GM18907 (cell line): ENCODE measurements at regions not wholly inside any gene's neighbourhood (a gene's known extent, or its start where the extent isn't known, plus 50 kb on each side); places are given as distances from the start of the nearest gene placed in this dataset.

Experiments
- ATAC-seq: cut with Tn5 transposase; IDR thresholded peaks from one replicate; pipeline ENCODE4 v1.9.1; 2021; ENCODE audit warnings: mild to moderate bottlenecking, moderate library complexity; ENCODE audit not compliant: unreplicated experiment

DNA sequence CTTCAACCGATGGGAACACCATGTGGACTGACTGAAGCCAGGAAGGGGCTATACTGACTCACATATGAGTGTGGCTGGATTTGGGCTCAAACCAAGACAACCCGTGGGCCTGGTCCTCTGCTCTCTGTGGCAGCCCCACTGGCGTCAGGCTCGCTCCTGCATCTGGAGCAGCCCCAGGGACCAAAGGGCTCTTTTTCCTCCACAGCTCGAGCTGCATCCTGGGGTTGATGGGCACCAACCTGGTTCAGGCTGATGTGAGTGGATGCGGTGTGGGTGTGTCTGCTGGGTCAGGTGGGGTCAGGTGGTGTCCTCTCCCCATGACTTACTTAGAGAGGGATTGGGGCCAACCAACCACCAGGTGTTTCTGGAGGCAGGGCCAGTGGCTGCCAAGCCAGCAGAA, 303.0 kb upstream of the AJAP1 start:
- no peak for ATAC-seq

DNA sequence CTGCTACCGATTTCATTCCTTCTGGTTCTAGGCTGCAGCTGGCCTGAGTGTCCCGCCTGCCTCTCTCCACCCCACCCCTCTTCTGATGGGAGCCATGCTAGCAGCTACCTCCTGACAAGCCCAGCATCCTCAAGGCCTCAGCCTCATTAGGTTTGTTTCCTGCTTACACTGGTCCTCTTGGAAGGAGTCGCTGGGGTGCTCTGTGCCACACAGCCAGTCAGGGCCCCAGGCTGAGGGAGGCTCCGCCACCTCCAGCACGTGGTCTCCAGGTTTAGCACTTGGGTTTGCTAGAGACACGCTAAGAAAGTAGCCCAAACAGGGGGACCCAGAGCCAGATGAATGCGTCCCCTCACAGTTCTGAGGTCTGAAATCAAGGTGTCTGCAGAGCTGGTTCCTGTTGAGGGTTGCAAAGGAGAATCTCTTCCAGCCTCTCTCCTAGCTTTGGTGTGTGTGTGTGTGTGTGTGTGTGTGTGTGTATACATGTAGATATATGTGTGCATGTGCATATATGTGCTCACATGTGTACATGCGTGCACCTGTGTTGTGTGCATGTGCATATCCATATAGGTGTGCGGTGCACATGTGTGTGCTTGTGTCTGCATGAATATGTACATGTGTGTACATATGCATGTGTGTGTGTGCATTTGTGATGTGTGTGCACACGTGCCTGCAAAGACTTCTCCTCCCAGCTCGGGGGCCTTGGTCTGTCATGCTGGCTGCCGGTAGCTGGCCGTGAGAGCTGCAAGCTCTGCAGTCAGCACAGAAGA, 301.1 kb upstream of the AJAP1 start:
- no peak for ATAC-seq

DNA sequence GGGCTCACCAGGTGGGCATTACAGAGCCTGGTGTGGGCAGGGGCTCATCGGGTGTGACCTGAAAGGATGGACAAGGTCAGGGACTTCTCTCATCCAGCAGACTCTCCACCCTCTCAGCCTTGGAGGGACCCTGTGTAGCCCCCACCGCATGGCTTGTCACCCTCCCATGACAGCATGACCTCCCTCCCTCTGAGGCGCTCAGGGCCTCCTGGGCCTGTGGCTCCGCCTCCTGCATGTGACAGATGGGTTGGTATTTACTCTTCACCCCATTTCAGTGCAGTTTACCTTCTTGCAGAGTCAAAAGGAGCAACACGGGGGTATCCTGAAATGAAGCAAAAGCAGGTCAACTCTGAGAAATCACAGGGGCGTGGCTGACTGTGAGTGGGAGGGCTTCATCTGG, 298.6 kb upstream of the AJAP1 start:
- ATAC-seq: no peak

DNA sequence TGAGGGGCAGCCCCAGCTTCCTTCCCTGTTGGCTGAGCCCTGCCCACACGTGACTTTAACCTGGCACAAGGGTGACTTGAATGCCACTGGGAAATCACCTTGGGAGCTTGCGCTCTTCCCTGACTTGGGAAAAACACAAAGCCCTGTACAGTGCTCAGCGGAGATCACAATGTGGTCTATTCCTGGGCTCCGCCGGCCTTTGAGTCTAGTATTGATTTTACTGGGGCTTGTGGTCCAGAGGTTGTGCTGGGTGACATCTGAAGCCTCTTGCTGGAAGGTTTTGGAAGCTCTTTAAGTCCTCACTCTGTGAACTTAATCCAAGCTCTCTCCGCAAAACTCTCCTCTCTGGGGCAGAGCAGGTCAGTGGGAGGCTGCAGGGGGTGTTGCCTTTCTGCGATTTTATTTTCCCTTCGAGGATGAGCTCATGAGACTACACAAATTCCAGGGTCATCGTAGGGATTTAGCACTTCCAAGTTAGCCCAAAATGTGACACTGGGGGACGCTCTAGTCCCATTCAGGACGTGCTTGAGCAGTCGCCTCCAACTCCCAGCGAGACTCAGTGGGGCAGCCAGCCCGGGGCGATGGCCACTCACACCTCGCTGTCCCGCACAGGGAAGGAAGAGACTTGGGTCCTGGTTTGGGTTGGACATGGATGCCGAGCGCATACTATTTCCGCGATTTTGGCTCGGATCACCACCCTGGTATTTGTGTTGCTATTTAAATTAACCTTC, 291.9 kb upstream of the AJAP1 start:
- no peak for ATAC-seq

DNA sequence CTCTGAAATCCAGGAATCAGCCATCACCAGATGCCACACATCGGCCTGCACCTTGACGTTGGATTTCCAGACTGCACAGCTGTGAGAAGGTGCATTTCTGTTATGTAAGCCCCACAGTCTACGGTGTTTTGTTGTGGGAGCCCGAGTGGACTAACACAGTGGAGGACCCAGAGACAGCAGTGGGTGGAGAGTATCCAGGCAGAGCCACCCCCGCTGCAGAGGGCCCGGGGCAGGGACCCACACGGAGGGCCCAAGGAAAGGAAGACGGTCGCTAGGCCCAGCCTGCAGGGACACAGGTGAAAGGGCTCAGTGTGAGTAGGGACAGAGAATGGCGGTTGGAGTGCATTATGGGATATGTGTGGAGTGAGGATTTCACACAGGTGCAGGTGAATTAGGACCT, 288.3 kb upstream of the AJAP1 start:
- ATAC-seq: no peak

DNA sequence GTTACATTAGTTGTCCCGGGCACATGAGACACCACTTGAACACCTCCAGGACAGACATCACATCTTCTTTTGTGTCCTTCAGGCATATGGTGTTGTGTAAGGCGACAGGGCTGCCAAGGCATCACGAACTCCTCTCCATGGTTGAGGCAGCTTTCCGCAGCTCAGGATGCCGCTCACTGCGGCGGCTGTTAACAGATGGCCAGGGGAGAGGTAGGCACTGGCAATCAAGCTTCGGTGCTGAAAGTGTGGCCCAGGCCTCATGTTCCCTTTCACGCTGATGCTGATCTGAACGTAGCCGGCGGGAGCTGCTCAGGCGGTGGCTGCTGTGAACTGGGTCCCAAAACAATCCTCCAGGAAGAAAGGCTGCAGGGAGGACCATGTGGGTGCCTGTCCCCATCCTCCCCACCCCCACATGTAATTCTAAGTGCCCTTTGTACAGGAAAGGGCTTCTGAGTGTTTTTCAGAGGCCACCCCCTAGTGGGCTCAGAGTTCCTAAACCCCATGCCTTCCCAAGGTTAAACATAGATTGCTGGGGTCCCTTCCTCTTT, 287.1 kb upstream of the AJAP1 start:
- no peak for ATAC-seq

DNA sequence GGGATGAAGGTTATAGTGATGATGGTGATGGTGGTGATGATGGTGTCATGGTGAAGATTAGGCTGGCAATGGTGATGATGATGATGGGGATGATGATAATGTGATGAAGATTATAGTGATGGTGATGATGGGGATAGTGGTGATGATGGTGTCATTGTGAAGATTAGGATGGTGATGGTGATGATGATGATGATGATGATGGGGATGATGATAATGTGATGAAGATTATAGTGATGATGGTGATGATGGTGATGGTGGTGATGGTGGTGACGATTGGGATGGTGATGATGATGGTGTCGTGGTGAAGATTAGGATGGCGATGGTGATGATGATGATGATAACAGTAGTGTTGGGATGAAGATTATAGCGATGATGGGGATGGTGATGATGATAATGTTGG, 285.1 kb upstream of the AJAP1 start:
- no peak for ATAC-seq

DNA sequence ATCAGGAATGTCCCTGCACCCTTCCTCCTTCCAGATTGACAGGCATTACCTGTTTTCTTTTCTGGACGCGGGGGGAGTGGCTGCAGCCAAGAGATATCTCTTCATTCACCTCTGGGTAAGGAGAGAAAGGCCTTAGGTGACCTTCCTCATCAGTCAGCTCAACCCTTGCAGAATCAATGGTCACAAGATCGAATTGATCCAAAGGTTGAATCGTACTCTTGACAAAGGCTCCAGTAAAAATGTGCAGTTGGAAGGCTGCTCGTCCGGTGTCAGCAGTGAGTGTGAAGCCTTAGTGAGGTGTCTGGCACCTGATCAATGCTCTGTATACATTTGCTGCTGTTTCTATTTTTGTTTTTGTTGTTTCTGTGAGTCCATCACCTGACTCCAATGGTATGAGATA, 282.6 kb upstream of the AJAP1 start:
- no peak for ATAC-seq

DNA sequence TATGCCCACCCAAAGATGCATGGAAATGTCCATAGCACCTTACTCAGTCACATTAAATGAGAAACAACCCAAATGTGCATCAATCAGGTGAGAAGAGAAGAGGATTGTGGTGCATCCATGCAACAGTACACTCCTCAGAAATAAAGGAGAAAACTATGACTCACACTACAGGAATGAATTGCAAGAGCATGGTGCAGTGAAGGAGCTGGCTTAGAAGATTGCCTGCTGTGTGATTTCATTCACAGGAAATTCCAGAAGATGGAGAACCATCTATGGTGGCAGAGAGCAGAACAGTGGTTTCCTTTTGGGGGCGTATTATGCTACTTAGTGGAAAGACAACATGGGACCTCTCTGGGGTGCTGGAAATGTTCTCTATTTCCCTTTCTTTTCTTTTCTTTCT, 278.6 kb upstream of the AJAP1 start:
- ATAC-seq: no peak

DNA sequence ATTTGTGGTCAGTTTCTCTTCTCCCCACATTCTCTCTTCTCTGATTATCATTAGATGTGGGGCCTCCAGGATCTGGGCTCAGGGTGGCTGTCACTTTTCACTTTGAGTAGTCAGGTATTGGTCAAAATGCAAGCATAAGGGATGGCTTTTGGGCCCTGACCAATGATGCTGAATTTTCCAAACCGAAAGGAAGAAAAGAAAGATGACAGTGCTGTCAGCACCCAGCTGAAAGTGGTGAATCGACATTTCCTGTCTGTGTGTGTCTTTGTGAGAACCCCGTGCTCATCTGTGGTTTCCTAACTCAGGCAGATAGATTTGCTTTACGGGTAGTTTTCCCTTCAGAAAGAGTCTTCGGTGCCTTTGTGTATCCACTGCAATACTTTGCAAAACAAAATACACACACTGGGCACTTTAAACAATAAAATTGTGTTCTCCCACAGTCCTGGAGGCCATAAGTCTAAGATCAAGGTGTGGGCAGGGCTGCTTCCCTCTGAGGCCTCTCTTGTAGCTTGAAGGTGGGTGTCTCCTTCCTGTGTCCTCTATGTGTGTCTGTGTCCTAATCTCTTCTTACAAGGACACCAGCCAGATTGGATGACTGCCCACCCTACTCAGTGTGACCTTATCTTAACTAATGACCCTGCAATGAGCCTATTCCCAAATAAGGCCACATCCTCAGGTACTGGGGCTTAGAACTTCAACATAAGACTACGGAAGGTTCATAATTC, 274.8 kb upstream of the AJAP1 start:
- no peak for ATAC-seq

DNA sequence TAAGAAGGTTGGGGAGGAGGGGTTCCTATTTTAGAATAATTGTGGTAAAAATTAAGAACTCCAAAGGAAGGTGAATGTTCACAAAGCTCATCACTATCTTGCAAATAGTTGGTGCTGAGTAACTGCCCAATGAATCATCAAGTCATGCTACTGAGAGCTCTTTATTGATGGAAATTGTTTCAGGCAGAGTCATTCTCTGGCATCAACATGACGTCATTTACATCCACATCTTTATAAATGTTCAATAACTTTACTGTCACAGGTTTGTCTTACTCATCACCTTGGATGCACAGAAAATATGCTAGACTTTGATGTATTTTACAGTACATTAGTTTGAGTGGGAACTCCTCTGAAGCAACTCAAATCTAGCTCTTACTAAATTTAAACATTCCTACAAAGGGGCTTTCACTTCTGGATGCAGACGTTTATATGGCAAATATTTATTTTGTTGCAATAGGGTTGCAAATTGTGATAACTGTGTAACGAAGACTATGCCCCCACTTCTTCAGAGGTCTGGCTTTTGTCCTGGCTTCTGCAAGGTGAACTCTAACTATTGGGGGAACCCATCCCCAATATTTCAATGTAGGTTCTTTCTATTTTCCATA, 273.7 kb upstream of the AJAP1 start:
- no peak for ATAC-seq

DNA sequence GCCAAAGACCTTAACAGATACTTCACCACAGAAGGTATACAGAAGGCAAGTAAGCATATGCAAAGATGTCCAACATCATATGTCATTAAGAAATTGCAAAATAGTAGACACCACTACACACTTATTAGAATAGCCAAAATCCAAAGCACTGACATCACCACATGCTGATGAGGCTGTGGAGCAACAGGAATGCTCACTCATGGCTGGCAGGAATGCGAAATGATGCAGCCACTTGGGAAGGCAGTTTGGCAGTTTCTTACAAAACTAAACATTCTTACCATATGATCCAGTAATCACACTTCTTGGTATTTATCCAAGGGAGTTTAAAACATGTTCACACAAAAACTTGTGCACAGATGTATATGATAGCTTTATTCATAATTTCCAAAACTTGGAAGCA, 261.2 kb upstream of the AJAP1 start:
- ATAC-seq: no peak

DNA sequence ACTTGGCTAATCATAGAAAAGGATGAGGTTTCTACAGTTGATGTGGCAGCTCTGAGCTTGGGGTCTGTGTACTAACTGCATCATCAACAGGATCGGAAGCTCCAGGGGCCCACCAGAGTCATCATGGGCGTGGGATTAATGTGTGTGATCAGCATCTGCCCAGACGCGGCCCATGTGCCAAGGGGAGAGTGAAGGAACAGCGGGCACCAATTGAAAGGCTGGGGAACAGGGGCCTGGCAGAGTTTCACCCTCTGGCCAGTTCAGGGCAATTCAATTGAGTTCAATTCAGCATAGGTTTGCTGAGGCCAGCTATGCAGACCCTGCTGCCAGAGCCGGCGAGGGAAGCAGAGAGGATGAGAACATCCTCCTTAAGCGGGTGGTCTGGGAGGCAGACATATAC, 260.0 kb upstream of the AJAP1 start:
- ATAC-seq: no peak

DNA sequence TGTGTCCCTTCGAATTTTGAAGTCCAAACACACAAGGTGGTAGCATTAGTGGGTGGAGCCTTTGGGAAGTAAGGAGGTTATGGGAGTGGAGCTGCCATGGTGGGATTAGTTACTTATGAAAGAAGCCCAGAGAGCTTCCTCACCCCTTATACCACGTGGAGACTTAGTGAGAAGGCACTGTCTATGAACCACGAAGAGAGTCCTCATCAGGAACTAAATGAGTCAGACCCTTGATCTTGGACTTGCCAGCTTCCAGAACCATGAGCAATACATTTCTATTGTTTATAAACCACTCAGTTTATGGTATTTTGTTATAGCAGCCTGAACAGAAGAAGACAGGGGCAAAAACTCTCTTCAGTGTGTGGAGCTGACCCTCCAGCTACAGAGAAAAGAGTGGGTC, 259.3 kb upstream of the AJAP1 start:
- no peak for ATAC-seq

DNA sequence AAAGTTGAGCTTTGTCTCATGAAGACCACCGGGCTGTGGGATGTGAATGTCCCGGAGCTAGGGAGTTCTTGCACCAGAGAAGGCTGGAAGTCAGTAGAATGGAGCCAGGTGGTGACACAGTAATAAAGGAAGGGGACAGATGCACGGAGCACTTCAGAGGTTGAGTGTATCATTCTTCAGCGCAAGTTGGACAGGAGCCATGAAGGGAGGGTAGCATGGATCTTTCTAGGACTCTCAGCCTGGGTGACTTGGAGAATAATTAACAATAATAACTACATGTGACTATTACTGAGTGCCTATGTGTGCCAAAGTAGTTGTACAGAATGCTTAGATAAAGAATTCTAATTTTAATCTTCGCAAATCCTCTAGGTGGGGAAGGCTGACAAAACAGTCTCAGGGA, 258.7 kb upstream of the AJAP1 start:
- ATAC-seq: no peak

DNA sequence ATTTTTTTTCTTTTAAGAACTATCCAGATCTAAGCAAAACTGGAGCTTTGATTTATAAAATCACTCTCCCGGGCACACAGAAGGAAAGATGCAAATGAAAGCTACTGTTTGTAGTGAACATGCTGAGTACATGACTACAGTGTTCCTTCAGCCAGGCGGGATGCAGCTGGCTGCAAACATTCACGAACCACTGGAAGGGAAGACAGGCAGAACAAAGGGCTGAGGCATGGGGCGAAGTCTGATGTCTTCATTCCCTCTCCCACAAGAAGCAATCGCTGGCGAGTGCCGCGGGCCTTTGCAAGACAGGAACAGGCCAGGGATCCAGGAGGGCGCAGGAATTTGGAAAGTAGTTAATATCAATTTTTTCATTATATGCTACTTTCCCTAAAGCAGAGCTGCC, 257.9 kb upstream of the AJAP1 start:
- ATAC-seq: no peak

DNA sequence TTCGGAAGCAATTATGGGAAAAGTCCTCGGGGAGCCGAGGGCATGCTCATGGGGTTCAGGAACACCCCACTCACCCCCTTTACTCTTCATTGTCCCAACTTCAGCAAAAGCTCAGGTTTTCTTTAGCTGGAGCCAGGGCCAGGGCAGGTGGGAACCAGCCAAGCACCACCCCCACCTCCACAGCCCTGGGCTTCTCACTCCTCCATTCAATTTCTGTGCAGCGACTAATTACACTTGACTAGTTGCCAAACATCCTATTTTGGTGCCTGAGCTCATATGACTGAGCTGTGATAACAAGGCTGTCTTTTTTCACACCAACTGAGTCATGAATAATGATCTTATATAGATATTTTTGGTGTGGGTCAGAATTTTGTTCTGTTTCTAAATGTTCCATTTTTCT, 257.2 kb upstream of the AJAP1 start:
- ATAC-seq: no peak

DNA sequence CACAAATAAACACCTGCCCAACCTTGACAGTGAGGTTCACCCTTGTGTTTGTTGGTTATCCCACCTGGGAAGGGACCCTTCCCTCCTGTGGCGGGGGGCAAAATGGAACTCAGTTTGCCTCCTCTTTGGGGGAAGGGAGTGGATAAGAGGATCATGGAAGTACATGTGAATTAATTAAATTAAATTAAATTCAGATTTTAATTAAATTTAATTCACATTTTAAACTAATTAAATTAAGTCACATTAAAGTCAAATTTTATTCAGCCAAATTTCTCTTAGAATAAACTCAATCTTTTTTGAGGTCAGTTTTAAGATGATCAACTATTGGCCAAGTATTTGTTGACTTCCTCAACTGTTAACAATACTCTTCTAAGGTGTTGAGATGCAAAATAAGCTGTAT, 252.4 kb upstream of the AJAP1 start:
- ATAC-seq: no peak

DNA sequence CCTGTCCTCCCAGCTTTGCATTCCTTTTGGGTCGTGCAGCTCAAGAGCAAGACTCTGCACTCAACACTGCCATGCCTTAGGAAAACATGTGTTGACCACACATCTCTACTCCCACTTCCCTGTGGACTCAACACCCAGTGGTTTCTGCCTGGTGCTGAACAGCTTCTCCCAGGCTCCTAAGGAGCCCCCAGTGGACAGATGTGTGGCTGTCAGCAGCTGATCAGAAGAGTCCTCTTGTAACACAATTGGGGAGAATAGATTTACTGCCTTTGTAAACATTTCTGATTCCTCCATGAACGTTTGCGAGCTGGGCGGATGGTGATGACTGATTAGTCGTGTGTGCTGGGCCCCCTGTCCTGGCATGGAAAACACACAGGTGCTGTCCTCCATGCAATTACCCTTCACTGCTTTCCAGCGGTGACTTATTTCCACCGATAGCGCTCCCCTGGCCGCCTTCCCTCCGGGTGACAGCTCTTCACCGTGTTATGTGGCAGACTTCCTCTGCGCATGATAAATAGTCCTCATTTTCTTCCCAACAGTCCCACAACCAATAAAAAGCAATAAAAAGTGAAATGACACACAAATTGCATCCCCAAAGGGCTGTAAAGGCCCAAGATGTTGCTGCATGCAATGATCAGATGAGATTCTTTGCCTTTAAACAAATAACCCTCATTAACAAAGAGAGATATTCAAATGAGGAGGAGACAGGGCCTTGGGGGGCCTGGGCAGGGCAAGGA, 249.4 kb upstream of the AJAP1 start:
- ATAC-seq: no peak

DNA sequence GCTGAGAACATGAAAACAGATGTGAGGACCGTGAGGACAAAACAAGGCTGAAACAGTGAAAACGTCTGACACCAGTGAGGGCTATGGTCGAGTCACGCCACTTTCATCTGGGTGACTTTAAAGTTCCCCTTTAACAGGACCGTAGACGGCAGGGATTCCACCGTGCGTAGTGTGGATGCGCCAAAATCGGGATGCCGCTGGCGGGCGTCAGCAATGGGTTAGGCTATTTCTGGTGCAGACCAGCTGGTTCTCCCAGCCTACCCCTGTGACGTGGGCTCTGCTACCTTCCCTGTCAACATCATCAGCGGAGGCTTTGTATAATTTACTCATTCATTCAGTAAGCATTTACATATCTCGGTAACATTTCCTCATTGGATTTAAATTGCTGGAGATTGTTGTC, 246.6 kb upstream of the AJAP1 start:
- ATAC-seq: no peak

DNA sequence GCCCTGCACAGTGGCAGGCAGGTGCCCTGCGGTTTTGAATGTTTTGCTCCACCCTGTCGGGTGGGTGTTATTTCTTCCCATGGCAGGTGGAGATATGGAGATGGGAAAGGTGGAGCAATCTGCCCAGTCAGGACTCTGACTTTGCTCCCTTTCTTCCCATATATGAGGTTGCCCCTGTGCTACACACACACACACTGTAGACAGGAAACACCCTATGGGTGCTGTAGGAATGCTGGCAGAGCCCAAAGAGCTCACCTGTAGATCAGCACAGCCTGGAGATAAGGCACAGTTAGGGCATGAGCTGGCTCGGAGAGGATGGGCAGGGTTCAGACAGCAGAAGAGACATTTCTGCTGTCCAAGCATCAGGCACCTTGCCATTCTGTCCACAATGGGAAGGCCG, 246.0 kb upstream of the AJAP1 start:
- ATAC-seq: no peak
